ENCODE measurements at regions not wholly inside any gene's neighbourhood (a gene's known extent, or its start where the extent isn't known, plus 50 kb on each side); places are given as distances from the start of the nearest gene placed in this dataset.

- no peaks in the 10 kb centered on the region for H3K79me2 ChIP-seq (ENCODE audit: insufficient read depth, low read length)
- H3K9me3 ChIP-seq (replicated peaks in 1 of 2; ENCODE audit: control insufficient read depth in 1 of 2, insufficient read depth in 1 of 2, low read length in 2 of 2): peaks cover 7% of the 10 kb centered on the region in 2 donors
- H3K4me3 Mint-ChIP-seq: no peak overlapping the region
- peaks cover 0 to 2% (median 1%) of the 10 kb centered on the region in 3 donors for H3K27me3 Mint-ChIP-seq (ENCODE audit: low read depth in 3 of 3)
- no peaks in the 10 kb centered on the region for H4K20me1 ChIP-seq (ENCODE audit: insufficient read depth, low read length)
- no peak overlapping the region for H3K9ac ChIP-seq (ENCODE audit: insufficient read depth, low read length, poor library complexity, severe bottlenecking)
- DNase-seq: no peak
- H3K4me3 ChIP-seq (replicated peaks in 1 of 3; ENCODE audit: low read depth in 2 of 3, low read length in 3 of 3): no peak overlapping the region
- peaks cover 5% of the 10 kb centered on the region for H3K4me1 Mint-ChIP-seq
- H3K27me3 ChIP-seq (ENCODE audit: control insufficient read depth in 2 of 2, insufficient read depth in 2 of 2, low read length in 2 of 2): no peaks in the 10 kb centered on the region
- no peak overlapping the region for H3K27ac Mint-ChIP-seq
- no peak for TF ChIP-seq CTCF (IDR thresholded peaks at IDR 0.05)
- H3K9me3 Mint-ChIP-seq: peaks cover 0 to 13% (median 13%) of the 10 kb centered on the region in 7 donors
- peaks cover 0 to 1% of the 10 kb centered on the region in 2 donors for H3K36me3 Mint-ChIP-seq
- no peak overlapping the region for H3K27ac ChIP-seq (ENCODE audit: low read depth in 1 of 2, low read length in 2 of 2)
- intact Hi-C loops (cut with micrococcal nuclease): loop anchor here (2.0 to 10.0 kb wide), 4 partner anchors 86 to 390 kb away; no protein-coding TSS in a partner anchor
- no peak overlapping the region for H2AFZ ChIP-seq (ENCODE audit: insufficient read depth, low read depth, low read length, poor library complexity, severe bottlenecking)
- H3K36me3 ChIP-seq (replicated peaks in 1 of 2; ENCODE audit: control insufficient read depth in 1 of 2, insufficient read depth in 2 of 2, low read length in 2 of 2): no peaks in the 10 kb centered on the region
- no peaks in the 10 kb centered on the region for H3K4me1 ChIP-seq (ENCODE audit: control insufficient read depth in 1 of 2, insufficient read depth in 2 of 2, low read length in 2 of 2)
- no peak overlapping the region for H3K4me2 ChIP-seq (replicated peaks; ENCODE audit: extremely low read depth, low read length, poor library complexity, severe bottlenecking)
Measured at GRCh38 chr1:221200464-221200863, 321.2 kb downstream of the HLX start.

GRCh38 chr1:221201773-221202172 lies 322.5 kb downstream of the HLX start:
- Histone ChIP-seq H2AFZ (ENCODE audit: insufficient read depth, low read depth, low read length, poor library complexity, severe bottlenecking) (no peak overlapping the region), H3K9me3 (replicated peaks in 1 of 2; ENCODE audit: control insufficient read depth in 1 of 2, insufficient read depth in 1 of 2, low read length in 2 of 2) (peaks cover 4 to 7% of the 10 kb centered on the region in 2 donors), H3K9ac (ENCODE audit: insufficient read depth, low read length, poor library complexity, severe bottlenecking) (no peak overlapping the region), H3K36me3 (replicated peaks in 1 of 2; ENCODE audit: control insufficient read depth in 1 of 2, insufficient read depth in 2 of 2, low read length in 2 of 2) (no peaks in the 10 kb centered on the region), H3K4me3 (replicated peaks in 1 of 3; ENCODE audit: low read depth in 2 of 3, low read length in 3 of 3) (no peak overlapping the region), H3K27me3 (ENCODE audit: control insufficient read depth in 2 of 2, insufficient read depth in 2 of 2, low read length in 2 of 2) (no peaks in the 10 kb centered on the region), H3K4me2 (replicated peaks; ENCODE audit: extremely low read depth, low read length, poor library complexity, severe bottlenecking) (no peak overlapping the region), H4K20me1 (ENCODE audit: insufficient read depth, low read length) (no peaks in the 10 kb centered on the region), H3K4me1 (ENCODE audit: control insufficient read depth in 1 of 2, insufficient read depth in 2 of 2, low read length in 2 of 2) (no peaks in the 10 kb centered on the region), H3K27ac (ENCODE audit: low read depth in 1 of 2, low read length in 2 of 2) (no peak overlapping the region), H3K79me2 (ENCODE audit: insufficient read depth, low read length) (no peaks in the 10 kb centered on the region)
- Mint-ChIP-seq H3K36me3 (peaks cover 0 to 1% of the 10 kb centered on the region in 2 donors), H3K27ac (no peak overlapping the region), H3K9me3 (peaks cover 1 to 7% (median 5%) of the 10 kb centered on the region in 7 donors), H3K27me3 (ENCODE audit: low read depth in 3 of 3) (peaks cover 0 to 2% (median 1%) of the 10 kb centered on the region in 3 donors), H3K4me3 (no peak overlapping the region), H3K4me1 (peaks cover 5% of the 10 kb centered on the region)
- intact Hi-C loops (cut with micrococcal nuclease): loop anchor here (2.0 to 10.0 kb wide), 5 partner anchors 87 to 391 kb away; no protein-coding TSS in a partner anchor
- DNase-seq: no peak
- TF ChIP-seq CTCF (IDR thresholded peaks at IDR 0.05): no peak

Data from CD14-positive monocyte (primary cell).